Upper lobe of left lung (tissue), 6 donors: ENCODE measurements at regions not wholly inside any gene's neighbourhood (a gene's known extent, or its start where the extent isn't known, plus 50 kb on each side); places are given as distances from the start of the nearest gene placed in this dataset.
A peak's percentile ranks its signal among the peaks of the same experiment; 100 is the strongest.

Source experiments
- ATAC-seq, 2 donors: fragments of 200-7000 bp; cut with Tn5 transposase; one replicate each; pipeline ENCODE4 v1.9.1; 2022; ENCODE audit warnings: mild to moderate bottlenecking in 2 of 2, moderate library complexity in 2 of 2; ENCODE audit not compliant: low FRiP score in 2 of 2
- DNase-seq, 2 donors: peaks; one replicate each; pipeline ENCODE4 v3.0.0-alpha.2; 2019 to 2020
- H3K27ac ChIP-seq, 4 donors: fragments of 200-600 bp; sonication (generic); one replicate each; pipeline ENCODE4 v1.5.1; 2016 to 2019
- H3K27me3 ChIP-seq, 4 donors: fragments of 200-600 bp; sonication (generic); one replicate each; pipeline ENCODE4 v1.5.1; 2017 to 2019
- H3K36me3 ChIP-seq, 4 donors: fragments of 200-600 bp; sonication (generic); one replicate each; pipeline ENCODE4 v1.5.1; 2016 to 2019
- H3K4me1 ChIP-seq, 4 donors: fragments of 200-600 bp; sonication (generic); one replicate each; pipeline ENCODE4 v1.5.1; 2018 to 2019
- H3K4me3 ChIP-seq, 4 donors: fragments of 200-600 bp; sonication (generic); one replicate each; pipeline ENCODE4 v1.5.1; 2017 to 2019; ENCODE audit warnings: mild to moderate bottlenecking in 2 of 4, moderate library complexity in 1 of 4
- H3K9me3 ChIP-seq, 4 donors: fragments of 200-600 bp; sonication (generic); one replicate each; pipeline ENCODE4 v1.5.1; 2018 to 2019
- CTCF ChIP-seq, 6 experiments: fragments of 450-650 bp in 4 of 6; fragments of 200-600 bp in 2 of 6; sonication (generic) in 2 of 6; IDR thresholded peaks; one replicate each; pipeline ENCODE4 v1.5.1; 2016 to 2019; ENCODE audit warnings: antibody characterized with exemption in 6 of 6
- EP300 ChIP-seq, 4 donors: sonication (generic); formaldehyde crosslinking; IDR thresholded peaks; one replicate each; pipeline ENCODE4 v1.5.1; 2017; ENCODE audit warnings: antibody characterized with exemption in 4 of 4, control low read depth in 2 of 4
- POLR2A ChIP-seq, 4 donors: fragments of 450-650 bp; IDR thresholded peaks; one replicate each; pipeline ENCODE4 v1.5.1; 2016 to 2017; ENCODE audit warnings: antibody characterized with exemption in 4 of 4, mild to moderate bottlenecking in 2 of 4
- POLR2AphosphoS5 ChIP-seq, 2 donors: sonication (generic); formaldehyde crosslinking; IDR thresholded peaks; one replicate each; pipeline ENCODE4 v1.5.1; 2017; ENCODE audit warnings: antibody characterized with exemption in 2 of 2
- WGBS, 2 donors: methylation state at CpG; one replicate each; pipeline ENCODE4 v1.1.5; 2017 to 2018; 5-methylcytosine and 5-hydroxymethylcytosine counted together
- donor health status: DM: no; HTN: no; CAD: no; lungs with moderate emphysema.
- donor health status: DM: no; HTN: yes; CAD: no; lungs with severe emphysema.

- WGBS, 2 donors = 71 to 84% methylated on average over 5 of the region's 5 CpGs
- no peak overlapping the region for H3K4me3 ChIP-seq
- DNase-seq (no peak), ATAC-seq (no peak)
- H3K36me3 ChIP-seq = no peaks in the 10 kb centered on the region
- H3K27ac ChIP-seq = no peak overlapping the region
- no peaks in the 10 kb centered on the region for H3K27me3 ChIP-seq
- H3K4me1 ChIP-seq = no peaks in the 10 kb centered on the region
- TF ChIP-seq POLR2AphosphoS5 (IDR thresholded peaks at IDR 0.05) (no peak), CTCF (IDR thresholded peaks at IDR 0.05) (no peak), EP300 (IDR thresholded peaks at IDR 0.05) (no peak), POLR2A (IDR thresholded peaks at IDR 0.05) (no peak)
- H3K9me3 ChIP-seq = no peaks in the 10 kb centered on the region
These were observed 322.6 kb upstream of the MKI67 start for GRCh38 chr10:128448796-128449195.

- H3K36me3 ChIP-seq = no peaks in the 10 kb centered on the region
- DNase-seq = no peak
- ATAC-seq = peak in 1 of 2 donors; percentile 57
- no peak overlapping the region for H3K4me3 ChIP-seq
- no peaks in the 10 kb centered on the region for H3K9me3 ChIP-seq
- H3K27me3 ChIP-seq = no peaks in the 10 kb centered on the region
- TF ChIP-seq POLR2AphosphoS5 (IDR thresholded peaks at IDR 0.05) (no peak), CTCF (IDR thresholded peaks at IDR 0.05) (no peak), EP300 (IDR thresholded peaks at IDR 0.05) (no peak), POLR2A (IDR thresholded peaks at IDR 0.05) (no peak)
- H3K4me1 ChIP-seq = no peaks in the 10 kb centered on the region
- no peak overlapping the region for H3K27ac ChIP-seq
- WGBS, 2 donors = 83 to 90% methylated on average over 2 to 3 of the region's 3 CpGs
These were observed 325.7 kb upstream of the MKI67 start for GRCh38 chr10:128451879-128452278.

GRCh38 chr10:128456271-128456670, 330.0 kb upstream of the MKI67 start:
- Histone ChIP-seq H3K4me1 (no peaks in the 10 kb centered on the region), H3K36me3 (no peaks in the 10 kb centered on the region), H3K4me3 (no peak overlapping the region), H3K9me3 (no peaks in the 10 kb centered on the region), H3K27ac (no peak overlapping the region), H3K27me3 (no peaks in the 10 kb centered on the region)
- no peak for TF ChIP-seq CTCF (IDR thresholded peaks at IDR 0.05)
- TF ChIP-seq POLR2A (IDR thresholded peaks at IDR 0.05) = no peak
- TF ChIP-seq POLR2AphosphoS5 (IDR thresholded peaks at IDR 0.05) = no peak
- no peak for TF ChIP-seq EP300 (IDR thresholded peaks at IDR 0.05)
- DNase-seq = no peak
- no peak for ATAC-seq
- 85 to 89% methylated on average over 7 of the region's 7 CpGs for WGBS, 2 donors

GRCh38 chr10:128457136-128457535, 330.9 kb upstream of the MKI67 start:
- no peak for ATAC-seq
- Histone ChIP-seq H3K4me1 (no peaks in the 10 kb centered on the region), H3K9me3 (no peaks in the 10 kb centered on the region), H3K27me3 (no peaks in the 10 kb centered on the region), H3K36me3 (no peaks in the 10 kb centered on the region), H3K27ac (no peak overlapping the region), H3K4me3 (no peak overlapping the region)
- DNase-seq = no peak
- TF ChIP-seq EP300 (IDR thresholded peaks at IDR 0.05) (no peak), CTCF (IDR thresholded peaks at IDR 0.05) (no peak), POLR2A (IDR thresholded peaks at IDR 0.05) (no peak), POLR2AphosphoS5 (IDR thresholded peaks at IDR 0.05) (no peak)
- WGBS, 2 donors = 70 to 84% methylated on average over 6 to 10 of the region's 10 CpGs

- H3K27ac ChIP-seq = no peak overlapping the region
- ATAC-seq = no peak
- no peaks in the 10 kb centered on the region for H3K36me3 ChIP-seq
- no peaks in the 10 kb centered on the region for H3K9me3 ChIP-seq
- H3K27me3 ChIP-seq = no peaks in the 10 kb centered on the region
- no peaks in the 10 kb centered on the region for H3K4me1 ChIP-seq
- H3K4me3 ChIP-seq = no peak overlapping the region
- 71 to 77% methylated on average over 5 to 6 of the region's 6 CpGs for WGBS, 2 donors
- TF ChIP-seq POLR2A (IDR thresholded peaks at IDR 0.05) = no peak
- TF ChIP-seq EP300 (IDR thresholded peaks at IDR 0.05) = no peak
- TF ChIP-seq CTCF (IDR thresholded peaks at IDR 0.05) = no peak
- no peak for TF ChIP-seq POLR2AphosphoS5 (IDR thresholded peaks at IDR 0.05)
- DNase-seq = no peak
These were observed 335.8 kb upstream of the MKI67 start for GRCh38 chr10:128461991-128462390.
